K562 (cell line): ENCODE measurements at regions not wholly inside any gene's neighbourhood (a gene's known extent, or its start where the extent isn't known, plus 50 kb on each side); places are given as distances from the start of the nearest gene placed in this dataset.

Experiments used
- ATAC-seq: fragments of 200-7000 bp; cut with Tn5 transposase; 3 replicates; pipeline ENCODE4 v1.9.1; 2020; ENCODE audit warnings: moderate library complexity
- BruUV-seq: library from RNA; stranded (reverse); fragments of 400-500 nt; replicated peaks from 2 replicates; lab custom pipeline; 2021; lab: Mats Ljungman, UMichigan
- CTCF ChIA-PET: fragments of 300-600 bp; formaldehyde crosslinking; extraction: SDS; loops from one replicate; lab custom pipeline; 2021; ENCODE audit warnings: low intra/inter-chr PET ratio; lab: Yijun Ruan, JAX
- POLR2A ChIA-PET: fragments of 300-600, 350-650 bp; sonication (Branson Sonifier 250); formaldehyde crosslinking; extraction: SDS; loops from one replicate; lab custom pipeline; 2021; ENCODE audit warnings: antibody characterized with exemption, inconsistent platforms; lab: Yijun Ruan, JAX
- DNase-seq, 4 experiments: peaks; one replicate each; pipeline versions ENCODE4 v3.0.0 to v3.0.0-alpha.2; 2011 to 2018; ENCODE audit warnings: low spot score in 3 of 4, mixed read lengths in 3 of 4; ENCODE audit errors: extremely low read depth in 1 of 4
- FAIRE-seq: peaks from 2 replicates; lab custom pipeline; 2011; peaks lifted over from hg19 to GRCh38; lab: Jason Lieb, UNC
- H2AFZ ChIP-seq: 2 replicates; pipeline ENCODE4 v1.6.0; 2011; ENCODE audit warnings: low read depth, low read length, control low read depth, inconsistent platforms
- H3K27ac ChIP-seq: fragments of 200-600 bp; 3 replicates; pipeline ENCODE4 v1.8.0; 2011; ENCODE audit warnings: low read depth, mild to moderate bottlenecking, control low read depth, inconsistent platforms, low read length, moderate library complexity, mixed read lengths; ENCODE audit errors: extremely low read depth
- H3K27me3 ChIP-seq, 2 experiments: fragments of 300-600 bp in 1 of 2; 2 replicates in 1 of 2; 3 replicates in 1 of 2; pipeline versions ENCODE4 v1.6.0 to v1.8.0; 2011; ENCODE audit warnings: inconsistent platforms in 2 of 2, low read length in 2 of 2, mild to moderate bottlenecking in 1 of 2, mixed read lengths in 1 of 2, moderate library complexity in 1 of 2; ENCODE audit not compliant: control insufficient read depth in 2 of 2, insufficient read depth in 2 of 2
- H3K36me3 ChIP-seq: fragments of 300-600 bp; 3 replicates; pipeline ENCODE4 v1.8.0; 2011; ENCODE audit warnings: mild to moderate bottlenecking, low read length, inconsistent platforms; ENCODE audit not compliant: control insufficient read depth, insufficient read depth
- H3K4me1 ChIP-seq, 2 experiments: fragments of 200-600 bp in 1 of 2; replicated peaks in 1 of 2; 2 replicates in 1 of 2; 3 replicates in 1 of 2; pipeline versions ENCODE4 v1.5.1 to v1.8.0; 2011; ENCODE audit warnings: inconsistent platforms in 2 of 2, low read length in 2 of 2, mild to moderate bottlenecking in 1 of 2, mixed read lengths in 1 of 2, moderate library complexity in 1 of 2; ENCODE audit not compliant: control insufficient read depth in 2 of 2, insufficient read depth in 2 of 2
- H3K4me2 ChIP-seq: 2 replicates; pipeline ENCODE4 v1.6.1; 2011; ENCODE audit warnings: low read length, control low read depth, inconsistent platforms, mixed read lengths; ENCODE audit not compliant: insufficient read depth
- H3K4me3 ChIP-seq: fragments of 200-600 bp; sonication (generic), shearing (Covaris generic); 2 replicates; pipeline ENCODE4 v1.5.1; 2016; ENCODE audit warnings: control low read depth, inconsistent platforms
- H3K79me2 ChIP-seq: fragments of 200-600 bp; 3 replicates; pipeline ENCODE4 v1.8.0; 2011; ENCODE audit warnings: low read length, inconsistent platforms; ENCODE audit not compliant: control insufficient read depth, insufficient read depth
- H3K9ac ChIP-seq, 2 experiments: 2 replicates each; pipeline versions ENCODE4 v1.6.0 to v1.6.1; 2011; ENCODE audit warnings: low read depth in 2 of 2, low read length in 2 of 2, control low read depth in 1 of 2, inconsistent platforms in 1 of 2, mild to moderate bottlenecking in 1 of 2, mixed read lengths in 1 of 2; ENCODE audit not compliant: insufficient read depth in 1 of 2
- H3K9me1 ChIP-seq: one replicate; pipeline ENCODE4 v1.6.0; 2011; ENCODE audit warnings: inconsistent platforms, mild to moderate bottlenecking, low read length, moderate library complexity; ENCODE audit not compliant: control insufficient read depth, insufficient read depth
- H3K9me3 ChIP-seq: replicated peaks from 2 replicates; pipeline ENCODE4 v1.5.1; 2011; ENCODE audit warnings: low read depth, low read length, inconsistent platforms; ENCODE audit not compliant: control insufficient read depth, insufficient read depth
- H4K20me1 ChIP-seq: replicated peaks from 2 replicates; pipeline ENCODE4 v1.6.1; 2011; ENCODE audit warnings: low read length, inconsistent platforms, mixed read lengths; ENCODE audit not compliant: control insufficient read depth, insufficient read depth
- CCNT2 ChIP-seq: IDR thresholded peaks from 2 replicates; pipeline ENCODE4 v1.6.1; 2011; ENCODE audit warnings: borderline replicate concordance, low read depth, mild to moderate bottlenecking, moderate library complexity, mixed read lengths, low read length; ENCODE audit not compliant: insufficient read length; ENCODE audit errors: extremely low read depth
- CHD7 ChIP-seq: fragments of 200-600 bp; sonication (generic); IDR thresholded peaks from one replicate; pipeline ENCODE4 v1.6.1; 2012; ENCODE audit warnings: mild to moderate bottlenecking, low read depth, low read length, inconsistent platforms
- GABPB1 ChIP-seq: sonication (generic); formaldehyde crosslinking; IDR thresholded peaks from 2 replicates; pipeline ENCODE4 v1.8.0; 2022; ENCODE audit warnings: mild to moderate bottlenecking, missing genetic modification reagents
- HIVEP1 ChIP-seq: fragments of 250-450 bp; sonication (Bioruptor Pico); IDR thresholded peaks from 2 replicates; pipeline ENCODE4 v1.4.0; 2020; ENCODE audit warnings: mild to moderate bottlenecking
- HMGN3 ChIP-seq: IDR thresholded peaks from 2 replicates; pipeline ENCODE4 v1.6.1; 2011; ENCODE audit warnings: borderline replicate concordance, low read depth, mild to moderate bottlenecking, mixed read lengths, low read length; ENCODE audit not compliant: insufficient read length; ENCODE audit errors: extremely low read depth
- NR3C1 ChIP-seq: sonication (generic); formaldehyde crosslinking; IDR thresholded peaks from 2 replicates; pipeline ENCODE4 v1.8.1; 2022; ENCODE audit warnings: missing genetic modification reagents
- PRMT5 ChIP-seq: sonication (generic); formaldehyde crosslinking; IDR thresholded peaks from 2 replicates; pipeline ENCODE4 v1.5.0; 2020; ENCODE audit warnings: missing genetic modification reagents
- ZBTB8A ChIP-seq: fragments of 450-650 bp; IDR thresholded peaks from 2 replicates; pipeline ENCODE4 v1.6.1; 2018; ENCODE audit warnings: mild to moderate bottlenecking, moderate library complexity; ENCODE audit not compliant: partially characterized antibody
- ZNF644 ChIP-seq: fragments of 200-800 bp; sonication (Bioruptor generic); IDR thresholded peaks from 2 replicates; pipeline ENCODE4 v1.6.1; 2016; ENCODE audit warnings: low read depth, missing genetic modification characterization, missing compliant biosample characterization
- WGBS: fragments of 100-300 bp; shearing (Covaris generic); methylation state at CpG from one replicate; pipeline ENCODE4 v1.1.6; 2016; ENCODE audit warnings: low coverage, mixed read lengths; ENCODE audit not compliant: insufficient coverage; ENCODE audit errors: missing lambda C conversion rate; 5-methylcytosine and 5-hydroxymethylcytosine counted together
- in situ Hi-C: fragments of 300-500 bp; cut with MboI; formaldehyde crosslinking; loops from 4 replicates; pipeline ENCODE4 v1.15.0; 2018; ENCODE audit warnings: inconsistent platforms, mixed read lengths
- intact Hi-C: fragments of 100-400 bp; cut with micrococcal nuclease; formaldehyde crosslinking; loops from 2 replicates; pipeline ENCODE4 v1.14.2; 2022
- TF ChIP-seq, protein P1 (sequence below): sonication (generic); formaldehyde crosslinking; IDR thresholded peaks from 2 replicates; pipeline ENCODE4 v1.8.0; 2022; ENCODE audit warnings: missing genetic modification reagents, mild to moderate bottlenecking, borderline replicate concordance

- no peak for FAIRE-seq
- in situ Hi-C loops: no loop called here
- intact Hi-C loops: no loop called here
- TF ChIP-seq HIVEP1 (CRISPR knock-in tag) (no peak), ZNF644 (tag) (no peak), CCNT2 (no peak), PRMT5 (CRISPR knock-in tag) (no peak), NR3C1 (CRISPR knock-in tag) (no peak), CHD7 (no peak), GABPB1 (no peak), HMGN3 (no peak), ZBTB8A (no peak)
- TF ChIP-seq, protein P1, sequence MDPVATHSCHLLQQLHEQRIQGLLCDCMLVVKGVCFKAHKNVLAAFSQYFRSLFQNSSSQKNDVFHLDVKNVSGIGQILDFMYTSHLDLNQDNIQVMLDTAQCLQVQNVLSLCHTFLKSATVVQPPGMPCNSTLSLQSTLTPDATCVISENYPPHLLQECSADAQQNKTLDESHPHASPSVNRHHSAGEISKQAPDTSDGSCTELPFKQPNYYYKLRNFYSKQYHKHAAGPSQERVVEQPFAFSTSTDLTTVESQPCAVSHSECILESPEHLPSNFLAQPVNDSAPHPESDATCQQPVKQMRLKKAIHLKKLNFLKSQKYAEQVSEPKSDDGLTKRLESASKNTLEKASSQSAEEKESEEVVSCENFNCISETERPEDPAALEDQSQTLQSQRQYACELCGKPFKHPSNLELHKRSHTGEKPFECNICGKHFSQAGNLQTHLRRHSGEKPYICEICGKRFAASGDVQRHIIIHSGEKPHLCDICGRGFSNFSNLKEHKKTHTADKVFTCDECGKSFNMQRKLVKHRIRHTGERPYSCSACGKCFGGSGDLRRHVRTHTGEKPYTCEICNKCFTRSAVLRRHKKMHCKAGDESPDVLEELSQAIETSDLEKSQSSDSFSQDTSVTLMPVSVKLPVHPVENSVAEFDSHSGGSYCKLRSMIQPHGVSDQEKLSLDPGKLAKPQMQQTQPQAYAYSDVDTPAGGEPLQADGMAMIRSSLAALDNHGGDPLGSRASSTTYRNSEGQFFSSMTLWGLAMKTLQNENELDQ: no peak
These were observed 191.1 kb downstream of the EFNB2 start for GRCh38 chr13:106344342-106344741.

More at GRCh38 chr13:106344342-106344741, 191.1 kb downstream of the EFNB2 start:
- no peaks in the 10 kb centered on the region for H3K4me1 ChIP-seq
- H3K9me1 ChIP-seq: no peaks in the 10 kb centered on the region
- H3K4me2 ChIP-seq: no peak overlapping the region
- no peak overlapping the region for H3K27ac ChIP-seq
- POLR2A ChIA-PET: no interaction called here
- CTCF ChIA-PET: no interaction called here
- no peaks in the 10 kb centered on the region for H4K20me1 ChIP-seq
- H3K4me3 ChIP-seq: no peak overlapping the region
- H3K79me2 ChIP-seq: no peaks in the 10 kb centered on the region
- no peak overlapping the region for H3K9ac ChIP-seq
- H3K36me3 ChIP-seq: no peaks in the 10 kb centered on the region
- no TSS peak for BruUV-seq
- no peak overlapping the region for H2AFZ ChIP-seq
- 10% methylated on average over 2 of the region's 2 CpGs for WGBS
- H3K27me3 ChIP-seq: no peaks in the 10 kb centered on the region
- DNase-seq (no peak), ATAC-seq (no peak)
- H3K9me3 ChIP-seq: no peaks in the 10 kb centered on the region
